ENCODE measurements at regions not wholly inside any gene's neighbourhood (a gene's known extent, or its start where the extent isn't known, plus 50 kb on each side); places are given as distances from the start of the nearest gene placed in this dataset.
"Not testable (repeated sequence)": the region's sequence is repeated elsewhere in the genome, so short reads cannot be mapped to it uniquely, and the experiment has no call there.

DNA sequence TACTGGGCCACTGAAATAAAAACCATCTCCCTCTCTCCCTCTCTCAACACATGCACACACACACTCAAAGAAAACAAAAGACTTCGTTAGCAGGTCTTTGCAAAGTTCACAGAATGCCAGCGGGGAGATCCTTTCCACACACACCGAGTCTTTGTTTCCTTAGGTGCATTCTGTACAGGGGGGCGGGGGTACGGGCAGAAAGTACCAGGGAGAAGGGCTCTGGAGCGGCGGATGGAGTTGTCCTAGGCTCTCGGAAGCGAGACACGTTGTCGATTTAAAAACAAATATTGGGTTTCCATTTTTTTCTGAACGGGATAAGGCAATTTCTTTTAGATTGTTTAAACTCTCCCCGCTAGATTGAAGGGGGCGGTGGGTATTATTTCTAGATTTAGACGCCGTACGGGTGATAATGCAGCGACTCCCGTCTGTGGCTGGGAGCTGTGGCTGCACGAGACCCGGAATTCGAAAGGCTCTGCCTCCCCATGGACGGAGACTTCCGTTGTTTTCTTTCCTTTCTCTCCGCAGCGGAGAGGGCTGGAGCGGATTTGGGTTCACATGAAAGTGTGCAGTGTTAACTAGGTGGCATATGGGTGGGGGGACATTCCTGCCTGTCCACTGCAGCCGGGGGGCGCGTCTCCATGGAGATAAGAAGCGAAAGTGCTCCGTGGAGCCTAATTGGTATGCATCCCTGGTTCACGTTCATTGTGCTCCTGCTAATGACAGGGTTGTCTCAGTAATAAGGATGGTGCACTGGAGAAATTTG lies 357.9 kb downstream of the TEX29 start:
- TF ChIP-seq, protein P1, sequence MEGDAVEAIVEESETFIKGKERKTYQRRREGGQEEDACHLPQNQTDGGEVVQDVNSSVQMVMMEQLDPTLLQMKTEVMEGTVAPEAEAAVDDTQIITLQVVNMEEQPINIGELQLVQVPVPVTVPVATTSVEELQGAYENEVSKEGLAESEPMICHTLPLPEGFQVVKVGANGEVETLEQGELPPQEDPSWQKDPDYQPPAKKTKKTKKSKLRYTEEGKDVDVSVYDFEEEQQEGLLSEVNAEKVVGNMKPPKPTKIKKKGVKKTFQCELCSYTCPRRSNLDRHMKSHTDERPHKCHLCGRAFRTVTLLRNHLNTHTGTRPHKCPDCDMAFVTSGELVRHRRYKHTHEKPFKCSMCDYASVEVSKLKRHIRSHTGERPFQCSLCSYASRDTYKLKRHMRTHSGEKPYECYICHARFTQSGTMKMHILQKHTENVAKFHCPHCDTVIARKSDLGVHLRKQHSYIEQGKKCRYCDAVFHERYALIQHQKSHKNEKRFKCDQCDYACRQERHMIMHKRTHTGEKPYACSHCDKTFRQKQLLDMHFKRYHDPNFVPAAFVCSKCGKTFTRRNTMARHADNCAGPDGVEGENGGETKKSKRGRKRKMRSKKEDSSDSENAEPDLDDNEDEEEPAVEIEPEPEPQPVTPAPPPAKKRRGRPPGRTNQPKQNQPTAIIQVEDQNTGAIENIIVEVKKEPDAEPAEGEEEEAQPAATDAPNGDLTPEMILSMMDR (IDR thresholded peaks at IDR 0.05): not testable (repeated sequence)
- not testable (repeated sequence) for TF ChIP-seq POLR2A (IDR thresholded peaks at IDR 0.05)
